ENCODE measurements at regions not wholly inside any gene's neighbourhood (a gene's known extent, or its start where the extent isn't known, plus 50 kb on each side); places are given as distances from the start of the nearest gene placed in this dataset.

GRCh38 chr7:41319581-41319980 lies 383.3 kb downstream of the INHBA start:
- DNase-seq (ENCODE audit: low read depth): no peak
- TF ChIP-seq CTCF (IDR thresholded peaks at IDR 0.05; ENCODE audit: insufficient read depth, low read depth, low read length, missing control alignments): no peak
- no peak overlapping the region for H3K4me3 ChIP-seq (ENCODE audit: low read length)

- peak; percentile 26 for DNase-seq (ENCODE audit: low read depth)
- no peak for TF ChIP-seq CTCF (IDR thresholded peaks at IDR 0.05; ENCODE audit: insufficient read depth, low read depth, low read length, missing control alignments)
- H3K4me3 ChIP-seq (ENCODE audit: low read length): no peak overlapping the region
Observed at GRCh38 chr7:41316410-41316809, 386.5 kb downstream of the INHBA start.

GRCh38 chr7:41315764-41316163 lies 387.1 kb downstream of the INHBA start:
- TF ChIP-seq CTCF (IDR thresholded peaks at IDR 0.05; ENCODE audit: insufficient read depth, low read depth, low read length, missing control alignments): peak; percentile 39
- H3K4me3 ChIP-seq (ENCODE audit: low read length): no peak overlapping the region
- DNase-seq (ENCODE audit: low read depth): no peak

- no peak for TF ChIP-seq CTCF (IDR thresholded peaks at IDR 0.05; ENCODE audit: insufficient read depth, low read depth, low read length, missing control alignments)
- peak; percentile 15 for DNase-seq (ENCODE audit: low read depth)
- H3K4me3 ChIP-seq (ENCODE audit: low read length): no peak overlapping the region
Observed at GRCh38 chr7:41313171-41313570, 389.7 kb downstream of the INHBA start.

GRCh38 chr7:41312235-41312634 lies 390.7 kb downstream of the INHBA start:
- H3K4me3 ChIP-seq (ENCODE audit: low read length): no peak overlapping the region
- no peak for TF ChIP-seq CTCF (IDR thresholded peaks at IDR 0.05; ENCODE audit: insufficient read depth, low read depth, low read length, missing control alignments)
- no peak for DNase-seq (ENCODE audit: low read depth)

- no peak overlapping the region for H3K4me3 ChIP-seq (ENCODE audit: low read length)
- DNase-seq (ENCODE audit: low read depth): no peak
- TF ChIP-seq CTCF (IDR thresholded peaks at IDR 0.05; ENCODE audit: insufficient read depth, low read depth, low read length, missing control alignments): no peak
Observed at GRCh38 chr7:41311301-41311700, 391.6 kb downstream of the INHBA start.

- no peak for DNase-seq (ENCODE audit: low read depth)
- H3K4me3 ChIP-seq (ENCODE audit: low read length): no peak overlapping the region
- no peak for TF ChIP-seq CTCF (IDR thresholded peaks at IDR 0.05; ENCODE audit: insufficient read depth, low read depth, low read length, missing control alignments)
Observed at GRCh38 chr7:41306486-41306885, 396.4 kb downstream of the INHBA start.
